ENCODE measurements at regions not wholly inside any gene's neighbourhood (a gene's known extent, or its start where the extent isn't known, plus 50 kb on each side); places are given as distances from the start of the nearest gene placed in this dataset.

GRCh38 chr10:78985973-78986818 lies 82.6 kb upstream of the ZMIZ1 start (continued):
- no peak for TF ChIP-seq GATA2 (CRISPR knock-in tag; IDR thresholded peaks at IDR 0.05)

GRCh38 chr10:78991187-78991586 lies 77.6 kb upstream of the ZMIZ1 start:
- Histone ChIP-seq H3K27ac (ENCODE audit: low read depth in 2 of 2, low read length in 1 of 2) (no peak overlapping the region), H3K9ac (no peak overlapping the region), H3K9me3 (no peaks in the 10 kb centered on the region), H3F3A (replicated peaks; ENCODE audit: insufficient read depth) (no peaks in the 10 kb centered on the region), H2AFZ (ENCODE audit: low read depth) (no peak overlapping the region), H3K4me2 (no peak overlapping the region), H3K9me2 (no peaks in the 10 kb centered on the region), H4K20me1 (ENCODE audit: insufficient read depth) (no peaks in the 10 kb centered on the region), H3K36me3 (replicated peaks in 1 of 2; ENCODE audit: control insufficient read depth in 1 of 2, insufficient read depth in 2 of 2, low read length in 1 of 2) (no peaks in the 10 kb centered on the region), H3K27me3 (ENCODE audit: insufficient read depth) (no peaks in the 10 kb centered on the region), H3K4me3 (ENCODE audit: low read depth in 2 of 2, low read length in 1 of 2) (no peak overlapping the region), H3K79me2 (ENCODE audit: insufficient read depth) (no peaks in the 10 kb centered on the region), H3K4me1 (ENCODE audit: control insufficient read depth in 1 of 2, insufficient read depth in 2 of 2, low read depth in 1 of 2, low read length in 1 of 2) (peaks cover 0 to 6% of the 10 kb centered on the region in 2 experiments; a peak in 1 of 4 replicates)
- DNase-seq: no peak
- POLR2A ChIA-PET: no interaction called here
- no peak for TF ChIP-seq SIN3A (IDR thresholded peaks at IDR 0.05; ENCODE audit: borderline replicate concordance, low read depth, low read length)
- no peak for TF ChIP-seq TEAD4 (IDR thresholded peaks at IDR 0.05; ENCODE audit: borderline replicate concordance, insufficient read depth)
- TF ChIP-seq IRF3 (IDR thresholded peaks at IDR 0.05; ENCODE audit: low read depth, low read length): no peak
- TF ChIP-seq GATA2 (CRISPR knock-in tag; IDR thresholded peaks at IDR 0.05): no peak
- no peak for TF ChIP-seq EZH2phosphoT487 (IDR thresholded peaks at IDR 0.05; ENCODE audit: borderline replicate concordance, low read depth)
- TF ChIP-seq MXI1 (IDR thresholded peaks at IDR 0.05; ENCODE audit: low read depth, low read length): no peak
- TF ChIP-seq ZBTB33 (IDR thresholded peaks at IDR 0.05; ENCODE audit: borderline replicate concordance, low read depth): no peak
- TF ChIP-seq PBX3 (IDR thresholded peaks at IDR 0.05): no peak
- TF ChIP-seq EP300 (IDR thresholded peaks at IDR 0.05; ENCODE audit: borderline replicate concordance in 1 of 2, low read depth in 1 of 2, low read length in 1 of 2): no peak
- no peak for TF ChIP-seq USF1 (IDR thresholded peaks at IDR 0.05; ENCODE audit: borderline replicate concordance, low read depth)
- TF ChIP-seq ELF1 (IDR thresholded peaks at IDR 0.05): no peak
- TF ChIP-seq POLR2AphosphoS5 (IDR thresholded peaks at IDR 0.05; ENCODE audit: low read depth, low read length): no peak
- TF ChIP-seq NRF1 (IDR thresholded peaks at IDR 0.05; ENCODE audit: low read depth, low read length): no peak
- TF ChIP-seq GABPA (IDR thresholded peaks at IDR 0.05; ENCODE audit: low read depth): no peak
- no peak for TF ChIP-seq REST (IDR thresholded peaks at IDR 0.05; ENCODE audit: low read depth, low read length)
- TF ChIP-seq FOSL2 (IDR thresholded peaks at IDR 0.05; ENCODE audit: borderline replicate concordance, low read depth): no peak
- CTCF ChIA-PET: no interaction called here
- WGBS (ENCODE audit: low lambda C conversion rate): 71% methylated on average over 1 of the region's 1 CpG
